GM12878 (cell line): ENCODE measurements at regions not wholly inside any gene's neighbourhood (a gene's known extent, or its start where the extent isn't known, plus 50 kb on each side); places are given as distances from the start of the nearest gene placed in this dataset.

ENCODE experiments used
- ATAC-seq: fragments of 200-7000 bp; cut with Tn5 transposase; 3 replicates; pipeline ENCODE4 v1.9.1; 2020; ENCODE audit warnings: mild to moderate bottlenecking, moderate library complexity
- BruUV-seq: library from RNA; stranded (reverse); fragments of 400-500 nt; replicated peaks from 2 replicates; lab custom pipeline; 2021; lab: Mats Ljungman, UMichigan
- CTCF ChIA-PET: fragments of 300-600 bp; sonication (Branson Sonifier 250); formaldehyde crosslinking; extraction: SDS; loops from one replicate; lab custom pipeline; 2021; ENCODE audit warnings: inconsistent platforms; lab: Yijun Ruan, JAX
- POLR2A ChIA-PET: fragments of 350-600 bp; formaldehyde crosslinking; extraction: SDS; loops from one replicate; lab custom pipeline; 2021; ENCODE audit warnings: inconsistent platforms; lab: Charles Lee
- RAD21 ChIA-PET: fragments of 300-600 bp; sonication (Branson Sonifier 250); formaldehyde crosslinking; loops from one replicate; lab custom pipeline; 2023; ENCODE audit warnings: antibody characterized with exemption; ENCODE audit not compliant: unreplicated experiment; lab: Charles Lee
- SMC1A ChIA-PET: fragments of 300-600 bp; sonication (Branson Sonifier 250); formaldehyde crosslinking; loops from one replicate; lab custom pipeline; 2023; ENCODE audit not compliant: unreplicated experiment, uncharacterized antibody; lab: Charles Lee
- DNase-seq: peaks from one replicate; pipeline ENCODE4 v3.0.0-alpha.2; 2011; ENCODE audit warnings: low read depth, low spot score
- FAIRE-seq: peaks from 3 replicates; lab custom pipeline; 2011; peaks lifted over from hg19 to GRCh38; lab: Jason Lieb, UNC
- H2AFZ ChIP-seq: 2 replicates; pipeline ENCODE4 v1.6.0; 2011; ENCODE audit warnings: low read depth, low read length, control low read depth; ENCODE audit not compliant: control insufficient read depth
- H3K27ac ChIP-seq: 2 replicates; pipeline ENCODE4 v1.5.1; 2011; ENCODE audit warnings: control low read depth; ENCODE audit not compliant: control insufficient read depth, insufficient read depth
- H3K27me3 ChIP-seq, 2 experiments: replicated peaks in 1 of 2; 2 replicates each; pipeline versions ENCODE4 v1.6.0 to v1.6.1; 2011; ENCODE audit warnings: low read length in 1 of 2; ENCODE audit not compliant: control insufficient read depth in 2 of 2, insufficient read depth in 2 of 2
- H3K36me3 ChIP-seq, 2 experiments: 2 replicates each; pipeline ENCODE4 v1.5.1; 2011; ENCODE audit warnings: low read length in 1 of 2; ENCODE audit not compliant: control insufficient read depth in 2 of 2, insufficient read depth in 2 of 2
- H3K4me1 ChIP-seq: 2 replicates; pipeline ENCODE4 v1.6.1; 2011; ENCODE audit warnings: mild to moderate bottlenecking, low read length, moderate library complexity, mixed read lengths; ENCODE audit not compliant: control insufficient read depth, insufficient read depth
- H3K4me2 ChIP-seq: 2 replicates; pipeline ENCODE4 v1.6.0; 2011; ENCODE audit warnings: control low read depth; ENCODE audit not compliant: control insufficient read depth, insufficient read depth
- H3K4me3 ChIP-seq: fragments of 200-600 bp; sonication (generic); 2 replicates; pipeline ENCODE4 v1.5.1; 2016
- H3K79me2 ChIP-seq: 2 replicates; pipeline ENCODE4 v1.6.0; 2011; ENCODE audit warnings: low read length; ENCODE audit not compliant: control insufficient read depth, insufficient read depth
- H3K9ac ChIP-seq: 2 replicates; pipeline ENCODE4 v1.8.0; 2011; ENCODE audit warnings: low read length, control low read depth, mixed read lengths; ENCODE audit not compliant: control insufficient read depth, insufficient read depth
- H3K9me3 ChIP-seq: replicated peaks from 3 replicates; pipeline ENCODE4 v1.5.1; 2011; ENCODE audit warnings: mild to moderate bottlenecking, low read length; ENCODE audit not compliant: control insufficient read depth, insufficient read depth
- H4K20me1 ChIP-seq: 2 replicates; pipeline ENCODE4 v1.6.0; 2011; ENCODE audit not compliant: control insufficient read depth, insufficient read depth
- EGR1 ChIP-seq, 2 experiments: IDR thresholded peaks; 1 replicate in 1 of 2; 2 replicates in 1 of 2; pipeline ENCODE4 v1.6.1; 2011 to 2012; ENCODE audit warnings: low read depth in 2 of 2, low read length in 2 of 2, borderline replicate concordance in 1 of 2, mild to moderate bottlenecking in 1 of 2, moderate library complexity in 1 of 2
- HCFC1 ChIP-seq: fragments of 150-350 bp; IDR thresholded peaks from 2 replicates; pipeline ENCODE4 v1.6.1; 2014; ENCODE audit warnings: low read length
- MEF2B ChIP-seq: fragments of 450-650 bp; IDR thresholded peaks from 2 replicates; pipeline ENCODE4 v1.6.1; 2018; ENCODE audit warnings: mild to moderate bottlenecking, moderate library complexity; ENCODE audit not compliant: partially characterized antibody, poor library complexity, severe bottlenecking
- WGBS: methylation state at CpG from one replicate; pipeline ENCODE4 v1.1.6; 2016; ENCODE audit warnings: low lambda C conversion rate; ENCODE audit not compliant: insufficient replicate concordance, insufficient coverage; ENCODE audit errors: missing lambda C conversion rate; 5-methylcytosine and 5-hydroxymethylcytosine counted together
- in situ Hi-C: fragments of 300-500 bp; cut with MboI; formaldehyde crosslinking; loops from 9 replicates; pipeline ENCODE4 v1.14.3; 2018; ENCODE audit warnings: mixed read lengths
- intact Hi-C: fragments of 100-400 bp; cut with micrococcal nuclease; formaldehyde crosslinking; loops from one replicate; pipeline ENCODE4 v1.14.2; 2022; ENCODE audit not compliant: unreplicated experiment

GRCh38 chr14:98015921-98016320 is 1218.7 kb downstream of the VRK1 start (continued):
- TF ChIP-seq MEF2B: no peak

GRCh38 chr14:98018628-98019027 is 1221.4 kb downstream of the VRK1 start:
- H3K4me1 ChIP-seq: no peaks in the 10 kb centered on the region
- H3K27ac ChIP-seq: no peak overlapping the region
- no peaks in the 10 kb centered on the region; the same call in 2 of the 3 replicates for H3K9me3 ChIP-seq
- no peak for TF ChIP-seq EGR1 (IDR thresholded peaks at IDR 0.05; ENCODE audit: borderline replicate concordance in 1 of 2, low read depth in 2 of 2, low read length in 2 of 2)
- TF ChIP-seq HCFC1: no peak
- H3K4me3 ChIP-seq: no peak overlapping the region
- ChIA-PET CTCF (no interaction called here), SMC1A (no interaction called here), POLR2A (no interaction called here), RAD21 (no interaction called here)
- no peaks in the 10 kb centered on the region for H4K20me1 ChIP-seq
- H3K79me2 ChIP-seq: no peaks in the 10 kb centered on the region
- FAIRE-seq: no peak
- no peak for ATAC-seq
- H3K4me2 ChIP-seq: no peak overlapping the region
- in situ Hi-C loops: no loop called here
- H3K27me3 ChIP-seq: no peaks in the 10 kb centered on the region
- 56% methylated on average over 1 of the region's 2 CpGs for WGBS
- H2AFZ ChIP-seq: no peak overlapping the region
- no peaks in the 10 kb centered on the region for H3K36me3 ChIP-seq
- BruUV-seq: no TSS peak
- no peak for DNase-seq
- intact Hi-C loops: no loop called here
- H3K9ac ChIP-seq: no peak overlapping the region
